GM12865 (cell line): ENCODE measurements at regions not wholly inside any gene's neighbourhood (a gene's known extent, or its start where the extent isn't known, plus 50 kb on each side); places are given as distances from the start of the nearest gene placed in this dataset.

Source experiments
- DNase-seq: peaks from one replicate; pipeline ENCODE4 v3.0.0; 2010; ENCODE audit warnings: low read depth
- H3K4me3 ChIP-seq: 2 replicates; pipeline ENCODE4 v1.5.1; 2011; ENCODE audit warnings: mild to moderate bottlenecking, low read depth, low read length, control low read depth
- TF ChIP-seq, protein P1 (sequence below): IDR thresholded peaks from 2 replicates; pipeline ENCODE4 v1.5.1; 2011; ENCODE audit warnings: low read length, control low read depth, low read depth, inconsistent platforms; ENCODE audit not compliant: insufficient read depth; ENCODE audit errors: missing control alignments

DNA sequence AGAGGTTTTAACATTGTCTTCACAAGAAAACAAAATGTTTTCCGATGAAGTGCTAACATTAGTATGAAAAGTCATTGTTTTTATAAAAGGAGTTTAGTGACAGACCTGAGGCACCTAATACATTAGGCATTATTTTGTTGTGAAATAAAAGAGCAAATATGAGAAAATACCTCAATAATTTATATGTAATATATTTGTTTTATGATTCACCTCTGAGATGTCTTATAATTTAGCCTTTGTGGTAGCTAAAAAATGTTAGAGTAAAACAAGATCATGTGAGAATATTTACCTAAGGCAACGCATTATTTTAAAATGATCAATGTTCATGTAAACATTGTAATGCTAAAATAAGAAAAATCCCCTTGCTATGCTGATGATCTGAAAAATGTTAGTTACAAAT is 100.9 kb upstream of the WDFY3 start:
- TF ChIP-seq, protein P1, sequence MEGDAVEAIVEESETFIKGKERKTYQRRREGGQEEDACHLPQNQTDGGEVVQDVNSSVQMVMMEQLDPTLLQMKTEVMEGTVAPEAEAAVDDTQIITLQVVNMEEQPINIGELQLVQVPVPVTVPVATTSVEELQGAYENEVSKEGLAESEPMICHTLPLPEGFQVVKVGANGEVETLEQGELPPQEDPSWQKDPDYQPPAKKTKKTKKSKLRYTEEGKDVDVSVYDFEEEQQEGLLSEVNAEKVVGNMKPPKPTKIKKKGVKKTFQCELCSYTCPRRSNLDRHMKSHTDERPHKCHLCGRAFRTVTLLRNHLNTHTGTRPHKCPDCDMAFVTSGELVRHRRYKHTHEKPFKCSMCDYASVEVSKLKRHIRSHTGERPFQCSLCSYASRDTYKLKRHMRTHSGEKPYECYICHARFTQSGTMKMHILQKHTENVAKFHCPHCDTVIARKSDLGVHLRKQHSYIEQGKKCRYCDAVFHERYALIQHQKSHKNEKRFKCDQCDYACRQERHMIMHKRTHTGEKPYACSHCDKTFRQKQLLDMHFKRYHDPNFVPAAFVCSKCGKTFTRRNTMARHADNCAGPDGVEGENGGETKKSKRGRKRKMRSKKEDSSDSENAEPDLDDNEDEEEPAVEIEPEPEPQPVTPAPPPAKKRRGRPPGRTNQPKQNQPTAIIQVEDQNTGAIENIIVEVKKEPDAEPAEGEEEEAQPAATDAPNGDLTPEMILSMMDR, result no peak
- no peak for DNase-seq

DNA sequence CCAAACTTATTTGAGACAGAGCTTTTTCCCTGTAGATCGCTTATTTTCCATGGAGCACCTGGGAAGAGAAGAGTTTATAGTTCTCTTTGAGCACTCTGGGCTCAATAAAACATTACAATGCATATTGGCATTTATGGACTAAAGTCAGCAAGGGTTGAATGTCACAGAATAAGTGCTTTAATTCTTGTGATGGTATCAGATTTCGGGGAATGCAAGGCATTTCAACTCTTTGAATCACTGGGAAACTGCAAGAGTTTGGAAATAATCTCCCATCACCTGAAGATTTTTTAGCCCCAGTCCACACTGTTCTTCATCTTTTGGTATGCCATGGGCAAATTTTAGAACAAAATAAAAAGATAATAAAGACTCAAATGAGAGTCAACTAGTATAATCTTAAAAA is 111.5 kb upstream of the WDFY3 start:
- H3K4me3 ChIP-seq, result no peak overlapping the region
- TF ChIP-seq, protein P1, result no peak
- DNase-seq, result no peak

More for the DNA sequence above, 100.9 kb upstream of the WDFY3 start:
- H3K4me3 ChIP-seq, result no peak overlapping the region

- TF ChIP-seq, protein P1, result no peak
- no peak for DNase-seq
- H3K4me3 ChIP-seq, result no peak overlapping the region
These were observed 114.7 kb upstream of the WDFY3 start for GRCh38 chr4:85081196-85081595.

DNA sequence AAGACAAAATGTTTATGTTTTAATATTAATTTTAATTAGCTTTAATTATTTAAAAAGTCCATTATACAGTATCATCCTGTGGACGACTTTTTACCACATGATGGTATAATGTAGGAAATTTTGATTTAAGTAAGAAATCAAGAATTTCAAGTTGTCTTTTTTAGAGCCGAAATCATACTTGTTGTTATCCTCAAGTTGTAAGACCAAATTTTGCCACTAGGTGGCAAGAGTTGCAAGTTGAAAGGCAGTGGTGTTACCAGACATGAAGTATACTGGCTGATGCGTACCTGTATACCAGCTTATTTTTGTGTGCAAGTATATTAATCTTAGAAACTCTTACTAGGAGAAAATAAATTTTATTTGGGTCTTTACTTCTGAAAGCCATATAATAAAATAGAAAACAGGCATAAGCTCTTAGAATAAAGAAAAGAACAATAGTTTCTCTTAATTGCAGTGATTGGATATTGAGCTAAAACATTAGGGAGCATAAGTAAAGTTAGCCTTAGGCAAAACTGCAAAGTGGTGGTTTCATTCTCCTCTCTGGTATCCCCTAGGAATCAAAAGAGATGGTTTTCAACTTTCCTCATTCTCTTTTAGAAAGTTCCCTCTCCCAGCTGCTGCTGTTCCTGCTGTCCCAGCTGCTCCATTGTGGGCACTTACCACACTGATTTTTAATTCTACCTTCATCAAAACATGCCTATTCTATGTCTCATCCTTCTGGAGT is 118.0 kb upstream of the WDFY3 start:
- DNase-seq, result peak; percentile 77
- no peak overlapping the region for H3K4me3 ChIP-seq
- TF ChIP-seq, protein P1, result peak; percentile 67

DNA sequence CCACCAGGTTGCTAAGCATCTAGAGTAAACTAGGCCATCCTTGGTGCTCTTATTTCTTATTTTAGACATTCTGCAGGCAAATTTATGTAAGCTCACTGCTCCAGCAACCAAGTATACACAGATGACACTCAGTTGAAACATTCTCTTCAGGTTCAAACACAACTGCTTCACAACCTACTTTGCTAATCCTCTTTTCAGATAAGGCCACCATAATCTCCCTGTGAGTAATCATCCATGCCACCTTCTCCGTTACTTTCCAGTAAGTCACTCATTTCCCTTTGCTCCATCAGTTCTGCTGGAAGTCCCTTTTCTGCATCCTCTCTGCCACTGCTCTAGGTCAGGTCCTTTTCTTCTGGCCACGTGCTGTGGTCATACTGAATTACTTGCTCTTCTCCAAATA is 120.2 kb upstream of the WDFY3 start:
- DNase-seq, result no peak
- H3K4me3 ChIP-seq, result no peak overlapping the region
- TF ChIP-seq, protein P1, result no peak

DNA sequence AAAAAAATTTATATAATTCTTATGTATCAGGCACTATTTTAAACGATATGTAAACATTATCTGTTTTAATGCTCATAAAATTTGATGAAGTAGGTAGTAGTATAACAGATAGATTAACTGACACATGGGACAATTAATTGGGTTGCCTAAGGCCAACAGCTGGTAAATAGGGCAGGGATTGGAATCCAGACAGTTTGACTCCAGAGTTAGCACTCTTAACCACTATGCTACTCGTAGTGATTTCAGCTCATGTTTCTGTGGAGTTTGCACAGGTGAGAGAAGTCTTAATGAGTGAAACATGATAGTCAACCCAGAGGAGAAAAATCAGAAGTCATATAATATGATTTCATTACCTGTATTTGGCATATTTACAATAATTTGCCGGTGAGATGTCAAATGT is 126.0 kb upstream of the WDFY3 start:
- DNase-seq, result no peak
- TF ChIP-seq, protein P1, result no peak
- no peak overlapping the region for H3K4me3 ChIP-seq

GRCh38 chr4:85092943-85093342 is 126.5 kb upstream of the WDFY3 start:
- no peak overlapping the region for H3K4me3 ChIP-seq
- TF ChIP-seq, protein P1, result no peak
- DNase-seq, result no peak
